ENCODE measurements at regions not wholly inside any gene's neighbourhood (a gene's known extent, or its start where the extent isn't known, plus 50 kb on each side); places are given as distances from the start of the nearest gene placed in this dataset.

- TF ChIP-seq CTCF (conservative IDR thresholded peaks at IDR 0.05 in 1 of 2, IDR thresholded peaks at IDR 0.05 in 1 of 2; ENCODE audit: extremely low read depth in 1 of 2, insufficient read depth in 1 of 2, low read depth in 1 of 2, low read length in 2 of 2), result no peak
- no peak for TF ChIP-seq EZH2 (IDR thresholded peaks at IDR 0.05; ENCODE audit: borderline replicate concordance, low read length)
Observed at GRCh38 chr1:90486134-90486824, 230.8 kb downstream of the BARHL2 start.

Measured in mammary epithelial cell (primary cell).